NCI-H1694 (cell line): ENCODE measurements at regions not wholly inside any gene's neighbourhood (a gene's known extent, or its start where the extent isn't known, plus 50 kb on each side); places are given as distances from the start of the nearest gene placed in this dataset.
A peak's percentile ranks its signal among the peaks of the same experiment; 100 is the strongest.

Experiments used
- DNase-seq: peaks from one replicate; lab custom pipeline; 2025; lab: John Stamatoyannopoulos, UW

- DNase-seq, result no peak
Observed at GRCh38 chr3:117954131-117954530, 1080.5 kb downstream of the IGSF11 start.

- no peak for DNase-seq
Observed at GRCh38 chr3:117955196-117955595, 1079.5 kb downstream of the IGSF11 start.

- no peak for DNase-seq
Observed at GRCh38 chr3:117958027-117958426, 1076.6 kb downstream of the IGSF11 start.

DNA sequence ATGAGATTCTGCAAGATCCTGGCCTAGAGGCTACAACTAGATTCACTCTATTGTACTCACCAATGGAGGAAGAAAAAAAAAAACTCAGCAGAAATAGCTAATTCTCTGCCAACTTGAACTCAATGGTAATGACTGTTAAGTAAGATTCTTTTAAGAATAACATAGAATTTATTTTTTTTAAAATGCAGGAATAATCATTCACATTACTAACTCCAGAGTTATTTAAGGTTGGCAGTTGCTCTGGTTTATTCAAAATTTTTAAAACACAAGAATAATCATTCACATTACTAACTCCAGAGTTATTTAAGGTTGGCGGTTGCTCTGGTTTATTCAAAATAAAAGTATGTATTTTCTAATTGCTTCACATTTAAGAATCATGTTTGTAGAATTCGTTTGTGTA, 1071.9 kb downstream of the IGSF11 start:
- no peak for DNase-seq

DNA sequence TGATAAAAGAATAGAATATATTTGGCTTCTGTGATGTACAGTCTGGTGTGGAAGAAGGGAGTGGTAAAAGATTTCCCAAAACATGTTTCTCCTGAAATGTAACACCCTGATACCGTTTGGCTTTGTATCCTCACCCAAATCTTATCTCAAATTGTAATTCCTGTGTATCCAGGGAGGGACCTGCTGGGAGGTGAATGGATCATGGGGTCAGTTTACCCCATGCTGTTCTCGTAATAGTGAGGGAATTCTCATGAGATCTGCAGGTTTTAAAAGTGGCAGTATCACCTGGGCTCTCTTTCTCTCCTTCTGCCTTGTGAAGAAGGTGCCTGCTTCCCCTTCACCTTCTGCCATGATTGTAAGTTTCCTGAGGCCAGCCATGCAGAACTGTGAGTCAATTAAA, 1070.8 kb downstream of the IGSF11 start:
- DNase-seq, result no peak

- no peak for DNase-seq
Observed at GRCh38 chr3:117964814-117965213, 1069.8 kb downstream of the IGSF11 start.

DNA sequence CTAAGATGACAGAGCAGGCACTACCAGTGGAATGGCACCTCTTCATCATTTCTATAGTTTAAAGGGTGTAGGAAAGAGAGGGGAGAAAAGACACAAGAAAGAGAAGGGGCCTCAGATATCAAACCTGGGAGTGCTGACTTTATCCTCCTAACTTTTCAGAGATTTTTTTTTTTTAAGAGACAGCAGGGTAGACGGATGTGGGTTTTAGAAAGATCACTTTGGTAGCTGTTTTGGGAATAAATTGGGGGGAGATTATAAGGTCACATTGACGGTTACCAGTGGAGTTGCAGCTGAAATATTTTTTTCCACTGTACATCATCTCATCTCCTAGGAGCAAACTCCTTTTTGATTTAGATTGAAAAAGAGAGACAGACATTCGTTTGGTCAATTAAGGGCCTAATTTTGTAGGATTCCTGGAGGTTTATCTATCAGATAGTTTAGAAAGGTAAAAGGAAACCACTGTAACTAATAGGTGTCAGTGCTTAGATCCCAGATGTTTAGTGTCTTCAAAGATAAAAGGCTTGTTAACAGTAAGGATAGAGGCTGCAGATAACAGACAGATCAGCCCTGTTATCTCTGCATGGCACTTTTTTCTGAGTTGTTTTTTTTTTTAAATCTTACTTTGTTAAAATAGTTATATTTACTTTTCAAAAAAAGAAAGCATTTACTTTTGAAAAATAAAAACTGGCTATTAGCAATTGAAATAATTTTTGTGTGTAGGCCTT, 1057.0 kb downstream of the IGSF11 start:
- DNase-seq, result no peak

DNA sequence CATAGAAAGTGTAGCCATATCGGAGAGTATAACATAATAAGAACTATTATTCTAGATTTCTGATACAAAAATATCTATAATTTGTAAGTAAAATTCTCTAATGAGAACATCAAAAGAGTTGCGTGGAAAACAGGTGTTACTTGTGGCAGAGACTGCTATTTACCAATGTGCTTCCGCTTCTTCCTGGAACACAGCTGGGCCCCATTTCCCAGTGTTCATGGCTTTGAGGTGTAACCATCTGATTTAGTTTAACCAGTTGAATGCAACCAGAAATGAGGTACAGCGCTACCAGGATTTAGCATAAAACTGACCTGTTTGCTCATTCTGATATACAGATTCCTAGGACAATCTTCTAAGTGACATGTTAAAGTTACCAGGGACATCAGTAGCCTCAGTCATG, 1055.2 kb downstream of the IGSF11 start:
- DNase-seq, result no peak

GRCh38 chr3:117987256-117987655, 1047.4 kb downstream of the IGSF11 start:
- DNase-seq, result no peak

DNA sequence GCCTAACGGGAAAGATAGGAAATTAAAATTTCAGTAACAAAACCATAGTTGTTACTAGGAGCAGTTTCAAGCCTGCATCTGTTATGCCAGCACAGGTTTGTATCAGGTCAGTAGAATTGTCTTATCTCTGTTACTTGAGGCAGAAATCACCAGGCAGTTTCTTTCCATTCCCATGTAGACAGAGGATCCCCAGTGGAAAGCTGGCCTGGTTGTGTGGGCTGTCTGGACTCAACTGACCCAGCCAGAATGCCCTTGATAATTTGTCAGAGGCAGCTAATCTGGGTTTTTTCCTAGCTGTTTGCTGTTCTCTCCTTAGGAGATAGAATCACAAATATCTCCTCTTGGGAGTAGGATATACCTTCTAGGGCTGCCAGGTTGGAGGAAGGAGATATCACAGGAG, 1044.7 kb downstream of the IGSF11 start:
- no peak for DNase-seq

- DNase-seq, result no peak
Observed at GRCh38 chr3:117990627-117991026, 1044.0 kb downstream of the IGSF11 start.

DNA sequence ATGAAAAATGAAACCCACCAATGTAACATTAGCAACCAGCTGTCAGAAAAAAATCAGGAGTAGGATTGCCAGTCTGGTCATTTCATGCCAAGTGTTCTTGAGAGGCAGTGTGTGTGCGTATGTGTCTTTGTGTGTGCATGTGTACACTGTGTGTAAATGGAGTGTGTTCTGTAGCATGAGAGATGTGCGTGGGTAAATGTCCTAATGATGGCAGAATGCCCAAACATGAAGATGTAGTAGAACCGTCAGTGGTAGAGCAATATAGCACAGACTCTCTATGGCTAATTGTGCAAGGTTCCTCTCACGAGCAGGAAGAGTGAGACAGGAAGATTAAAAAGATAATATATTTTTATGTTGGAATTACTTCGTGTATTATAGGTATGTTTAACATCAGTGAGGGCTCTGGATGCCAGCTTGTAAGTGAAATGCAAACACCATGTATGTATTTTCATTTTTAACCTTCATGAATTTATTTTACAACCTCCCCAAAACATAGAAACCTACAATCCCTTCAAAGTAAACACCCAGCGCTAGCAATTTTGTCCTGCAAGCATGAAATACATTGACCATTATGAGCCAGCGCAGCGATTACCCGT, 1038.7 kb downstream of the IGSF11 start:
- no peak for DNase-seq

GRCh38 chr3:117997201-117998049, 1037.2 kb downstream of the IGSF11 start:
- DNase-seq, result peak; percentile 81

DNA sequence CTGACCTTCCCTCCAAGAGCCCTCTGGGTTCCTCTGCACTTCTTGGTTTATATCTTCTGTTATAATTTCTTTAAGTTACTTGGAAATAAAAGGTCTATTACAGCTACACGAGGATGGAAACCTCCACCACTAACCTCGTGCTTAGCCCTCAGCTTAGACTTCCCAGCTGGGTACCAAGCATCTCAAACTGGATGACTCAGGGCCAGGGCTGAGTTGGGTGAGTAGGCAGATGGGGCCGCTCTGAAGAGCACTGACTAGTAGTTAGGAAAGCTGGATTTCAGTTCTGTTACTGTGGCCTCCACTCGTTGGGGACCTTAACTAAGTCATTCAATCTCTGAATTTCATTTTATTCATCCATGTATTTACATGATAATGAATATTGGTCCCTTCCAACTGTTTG, 1036.6 kb downstream of the IGSF11 start:
- DNase-seq, result no peak

DNA sequence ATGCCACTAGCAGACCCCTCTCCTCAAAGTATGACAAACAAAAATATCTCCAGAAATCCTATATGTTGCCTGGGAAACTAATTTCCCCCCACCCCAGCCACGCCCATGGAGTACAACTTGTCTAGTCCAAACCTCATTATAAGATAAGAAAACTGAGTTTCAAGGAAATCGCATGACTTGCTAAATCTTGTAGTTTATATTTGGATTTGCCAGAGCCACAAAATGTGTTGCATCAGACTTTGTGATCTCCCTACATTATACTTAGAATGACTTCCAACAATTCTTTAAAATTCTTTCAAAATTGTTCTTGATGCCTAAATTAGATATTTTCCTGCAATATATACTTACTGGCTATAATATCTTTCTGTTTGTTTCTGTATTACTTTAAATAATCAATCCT, 1034.4 kb downstream of the IGSF11 start:
- no peak for DNase-seq

- no peak for DNase-seq
Observed at GRCh38 chr3:118001380-118001779, 1033.3 kb downstream of the IGSF11 start.

GRCh38 chr3:118011910-118012309, 1022.7 kb downstream of the IGSF11 start:
- no peak for DNase-seq

GRCh38 chr3:118029049-118029448, 1005.6 kb downstream of the IGSF11 start:
- no peak for DNase-seq

DNA sequence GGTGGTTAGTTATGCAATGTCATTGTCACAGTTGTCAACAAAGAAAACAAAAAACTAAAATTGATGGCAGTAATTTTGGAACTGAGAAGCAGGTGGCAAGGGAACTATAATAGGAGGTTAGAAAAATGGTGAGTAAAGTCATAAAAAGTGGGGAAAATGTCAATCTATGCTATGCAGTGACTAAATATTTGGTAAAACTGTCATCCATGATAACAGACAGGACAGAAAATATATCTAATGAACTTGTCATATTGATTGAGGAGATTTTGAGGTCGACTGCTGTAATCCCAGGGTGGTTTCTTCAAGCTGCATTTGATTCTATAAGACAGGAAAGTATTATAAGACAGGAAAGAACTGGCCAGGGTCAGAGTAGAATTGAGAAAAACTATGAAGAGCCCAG, 998.4 kb downstream of the IGSF11 start:
- DNase-seq, result no peak

- no peak for DNase-seq
Observed at GRCh38 chr3:118055381-118055780, 979.3 kb downstream of the IGSF11 start.

- no peak for DNase-seq
Observed at GRCh38 chr3:118057086-118057485, 977.6 kb downstream of the IGSF11 start.

DNA sequence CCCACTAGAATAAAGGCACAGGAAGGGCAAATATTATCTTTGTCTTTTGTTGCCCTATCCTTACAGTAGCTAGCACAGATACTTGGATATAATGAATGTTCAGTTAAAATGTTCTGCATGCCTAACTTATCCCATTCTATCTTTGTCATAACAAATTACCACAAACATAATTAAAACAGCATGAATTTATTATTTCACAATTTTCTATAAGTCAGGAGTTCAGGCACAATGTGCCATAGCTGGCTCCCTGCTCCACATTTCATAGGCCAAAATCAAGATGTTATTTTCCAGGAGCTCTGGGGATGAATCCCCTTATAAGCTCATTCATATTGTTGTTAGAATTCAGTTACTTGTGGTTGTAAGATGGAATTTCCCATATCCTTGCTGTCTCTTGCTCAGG, 975.5 kb downstream of the IGSF11 start:
- DNase-seq, result no peak

- DNase-seq, result no peak
Observed at GRCh38 chr3:118067439-118067838, 967.2 kb downstream of the IGSF11 start.
